Keratinocyte (primary cell): ENCODE measurements at regions not wholly inside any gene's neighbourhood (a gene's known extent, or its start where the extent isn't known, plus 50 kb on each side); places are given as distances from the start of the nearest gene placed in this dataset.

ENCODE experiments used
- DNase-seq: peaks from one replicate; pipeline ENCODE4 v3.0.0-alpha.2; 2011; ENCODE audit warnings: low read depth, missing footprints, low spot score
- FAIRE-seq: peaks from 2 replicates; lab custom pipeline; 2011; peaks lifted over from hg19 to GRCh38; lab: Jason Lieb, UNC
- H2AFZ ChIP-seq: 2 replicates; pipeline ENCODE4 v1.6.0; 2012; ENCODE audit warnings: low read length, control low read depth, inconsistent platforms; ENCODE audit not compliant: control insufficient read depth
- H3K27ac ChIP-seq: 2 replicates; pipeline ENCODE4 v1.5.1; 2011; ENCODE audit warnings: low read length; ENCODE audit not compliant: control insufficient read depth, insufficient read depth
- H3K27me3 ChIP-seq: 3 replicates; pipeline ENCODE4 v1.6.0; 2011; ENCODE audit warnings: low read length; ENCODE audit not compliant: control insufficient read depth, insufficient read depth; ENCODE audit errors: extremely low read depth
- H3K36me3 ChIP-seq, 2 experiments: 2 replicates in 1 of 2; 3 replicates in 1 of 2; pipeline ENCODE4 v1.5.1; 2011; ENCODE audit warnings: low read length in 2 of 2, mild to moderate bottlenecking in 1 of 2; ENCODE audit not compliant: control insufficient read depth in 2 of 2, insufficient read depth in 2 of 2; ENCODE audit errors: extremely low read depth in 1 of 2
- H3K4me1 ChIP-seq: 3 replicates; pipeline ENCODE4 v1.5.1; 2011; ENCODE audit warnings: low read length; ENCODE audit not compliant: control insufficient read depth, insufficient read depth; ENCODE audit errors: extremely low read depth
- H3K4me2 ChIP-seq: 3 replicates; pipeline ENCODE4 v1.6.0; 2011; ENCODE audit warnings: low read depth, low read length; ENCODE audit not compliant: control insufficient read depth, insufficient read depth; ENCODE audit errors: extremely low read depth
- H3K4me3 ChIP-seq, 3 experiments: fragments of 200-600 bp in 1 of 3; sonication (generic) in 1 of 3; 2 replicates in 2 of 3; 3 replicates in 1 of 3; pipeline ENCODE4 v1.5.1; 2011 to 2016; ENCODE audit warnings: low read length in 3 of 3, mild to moderate bottlenecking in 3 of 3, control low read depth in 2 of 3, inconsistent platforms in 1 of 3, low read depth in 1 of 3, mixed read lengths in 1 of 3, mixed run types in 1 of 3, moderate library complexity in 1 of 3; ENCODE audit not compliant: control insufficient read depth in 2 of 3, insufficient read depth in 2 of 3; ENCODE audit errors: extremely low read depth in 1 of 3
- H3K79me2 ChIP-seq: 2 replicates; pipeline ENCODE4 v1.6.0; 2012; ENCODE audit warnings: low read length; ENCODE audit not compliant: control insufficient read depth, insufficient read depth
- H3K9ac ChIP-seq: 3 replicates; pipeline ENCODE4 v1.6.0; 2011; ENCODE audit warnings: low read length; ENCODE audit not compliant: control insufficient read depth, insufficient read depth; ENCODE audit errors: extremely low read depth
- H3K9me1 ChIP-seq: 3 replicates; pipeline ENCODE4 v1.6.0; 2011; ENCODE audit warnings: low read length; ENCODE audit not compliant: control insufficient read depth, insufficient read depth; ENCODE audit errors: extremely low read depth
- H3K9me3 ChIP-seq: 2 replicates; pipeline ENCODE4 v1.5.1; 2012; ENCODE audit warnings: low read depth, low read length; ENCODE audit not compliant: control insufficient read depth
- H4K20me1 ChIP-seq: 3 replicates; pipeline ENCODE4 v1.6.0; 2011; ENCODE audit warnings: low read length; ENCODE audit not compliant: control insufficient read depth, insufficient read depth; ENCODE audit errors: extremely low read depth
- EZH2 ChIP-seq: IDR thresholded peaks from one replicate; pipeline ENCODE4 v1.6.1; 2012; ENCODE audit warnings: inconsistent platforms, mild to moderate bottlenecking, low read length, moderate library complexity
- dilution Hi-C: fragments of 300-500 bp; cut with MboI; formaldehyde crosslinking; loops from one replicate; pipeline ENCODE4 v1.7.0; 2020; ENCODE audit warnings: low sequenced_read_pairs; ENCODE audit not compliant: extremely low pct_ligation_motif_present
- TF ChIP-seq, protein P1 (sequence below), 3 experiments: IDR thresholded peaks in 1 of 3; conservative IDR thresholded peaks in 1 of 3; optimal IDR thresholded peaks in 1 of 3; 2 replicates in 2 of 3; 3 replicates in 1 of 3; pipeline versions ENCODE3 to v1.5.1; 2011; ENCODE audit warnings: low read length in 3 of 3, mild to moderate bottlenecking in 3 of 3, moderate library complexity in 2 of 3, control low read depth in 1 of 3, inconsistent platforms in 1 of 3; ENCODE audit not compliant: insufficient read depth in 2 of 3; ENCODE audit errors: extremely low read depth in 1 of 3

GRCh38 chr6:43850314-43851203 lies 80.5 kb downstream of the VEGFA start:
- Histone ChIP-seq H3K4me3 (no peak overlapping the region), H3K4me1 (no peaks in the 10 kb centered on the region), H4K20me1 (no peaks in the 10 kb centered on the region), H2AFZ (no peak overlapping the region), H3K9me3 (no peaks in the 10 kb centered on the region), H3K9ac (no peak overlapping the region), H3K9me1 (no peaks in the 10 kb centered on the region), H3K27ac (no peak overlapping the region), H3K36me3 (no peaks in the 10 kb centered on the region), H3K79me2 (no peaks in the 10 kb centered on the region), H3K27me3 (peaks cover 4% of the 10 kb centered on the region), H3K4me2 (no peak overlapping the region)
- TF ChIP-seq EZH2, result no peak
- TF ChIP-seq, protein P1, sequence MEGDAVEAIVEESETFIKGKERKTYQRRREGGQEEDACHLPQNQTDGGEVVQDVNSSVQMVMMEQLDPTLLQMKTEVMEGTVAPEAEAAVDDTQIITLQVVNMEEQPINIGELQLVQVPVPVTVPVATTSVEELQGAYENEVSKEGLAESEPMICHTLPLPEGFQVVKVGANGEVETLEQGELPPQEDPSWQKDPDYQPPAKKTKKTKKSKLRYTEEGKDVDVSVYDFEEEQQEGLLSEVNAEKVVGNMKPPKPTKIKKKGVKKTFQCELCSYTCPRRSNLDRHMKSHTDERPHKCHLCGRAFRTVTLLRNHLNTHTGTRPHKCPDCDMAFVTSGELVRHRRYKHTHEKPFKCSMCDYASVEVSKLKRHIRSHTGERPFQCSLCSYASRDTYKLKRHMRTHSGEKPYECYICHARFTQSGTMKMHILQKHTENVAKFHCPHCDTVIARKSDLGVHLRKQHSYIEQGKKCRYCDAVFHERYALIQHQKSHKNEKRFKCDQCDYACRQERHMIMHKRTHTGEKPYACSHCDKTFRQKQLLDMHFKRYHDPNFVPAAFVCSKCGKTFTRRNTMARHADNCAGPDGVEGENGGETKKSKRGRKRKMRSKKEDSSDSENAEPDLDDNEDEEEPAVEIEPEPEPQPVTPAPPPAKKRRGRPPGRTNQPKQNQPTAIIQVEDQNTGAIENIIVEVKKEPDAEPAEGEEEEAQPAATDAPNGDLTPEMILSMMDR (optimal IDR thresholded peaks at IDR 0.05 in 1 of 3, IDR thresholded peaks at IDR 0.05 in 1 of 3, conservative IDR thresholded peaks at IDR 0.05 in 1 of 3; ENCODE audit: extremely low read depth in 1 of 3, insufficient read depth in 2 of 3, low read length in 3 of 3), result no peak
- FAIRE-seq (no peak), DNase-seq (no peak)
- dilution Hi-C loops, result no loop called here

DNA sequence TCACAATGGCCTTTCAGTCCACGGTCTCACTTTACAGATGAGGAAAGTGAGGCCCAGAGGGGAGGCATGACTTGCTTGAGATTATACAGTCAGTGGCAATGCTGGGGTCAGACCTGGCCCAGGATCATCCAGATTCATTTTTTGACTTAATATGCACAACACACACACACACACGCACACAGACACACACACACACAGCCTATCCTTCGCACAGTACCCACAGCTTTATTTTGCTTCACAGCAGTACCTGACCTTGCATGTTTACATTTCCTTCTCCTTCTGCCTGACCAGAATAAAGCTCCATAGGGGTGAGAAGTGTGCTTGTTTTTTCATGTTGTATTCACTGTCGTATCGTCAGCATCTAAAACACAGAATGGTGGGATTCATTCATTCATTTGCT lies 79.8 kb downstream of the VEGFA start:
- dilution Hi-C loops, result no loop called here
- TF ChIP-seq, protein P1 (optimal IDR thresholded peaks at IDR 0.05 in 1 of 3, IDR thresholded peaks at IDR 0.05 in 1 of 3, conservative IDR thresholded peaks at IDR 0.05 in 1 of 3; ENCODE audit: extremely low read depth in 1 of 3, insufficient read depth in 2 of 3, low read length in 3 of 3), result no peak
- no peak for TF ChIP-seq EZH2
- Histone ChIP-seq H3K4me3 (no peak overlapping the region), H3K27ac (no peak overlapping the region), H3K79me2 (no peaks in the 10 kb centered on the region), H3K9me3 (no peaks in the 10 kb centered on the region), H3K27me3 (peaks cover 7% of the 10 kb centered on the region), H3K9me1 (no peaks in the 10 kb centered on the region), H2AFZ (no peak overlapping the region), H3K4me1 (no peaks in the 10 kb centered on the region), H3K9ac (no peak overlapping the region), H3K4me2 (no peak overlapping the region), H4K20me1 (no peaks in the 10 kb centered on the region), H3K36me3 (no peaks in the 10 kb centered on the region)
- FAIRE-seq, result no peak
- no peak for DNase-seq
